Right lobe of liver (tissue), 6 donors: ENCODE measurements at regions not wholly inside any gene's neighbourhood (a gene's known extent, or its start where the extent isn't known, plus 50 kb on each side); places are given as distances from the start of the nearest gene placed in this dataset.

ENCODE experiments used
- ATAC-seq, 4 donors: fragments of 200-7000 bp; cut with Tn5 transposase; one replicate each; pipeline ENCODE4 v1.9.1; 2020; ENCODE audit warnings: mild to moderate bottlenecking in 4 of 4, moderate library complexity in 4 of 4
- DNase-seq, 3 donors: peaks; one replicate each; pipeline ENCODE4 v3.0.0-alpha.2; 2020
- H3K27ac ChIP-seq, 3 donors: fragments of 200-600 bp; one replicate each; pipeline ENCODE4 v1.8.0; 2022
- H3K27me3 ChIP-seq, 2 donors: fragments of 200-600 bp; one replicate each; pipeline ENCODE4 v1.8.0; 2022
- H3K36me3 ChIP-seq, 4 donors: fragments of 200-600 bp; sonication (generic) in 1 of 4; one replicate each; pipeline versions ENCODE4 v1.5.1 to v1.8.0; 2017 to 2022; ENCODE audit warnings: control low read depth in 1 of 4
- H3K4me1 ChIP-seq, 4 donors: fragments of 200-600 bp; sonication (generic) in 1 of 4; one replicate each; pipeline versions ENCODE4 v1.5.1 to v1.8.0; 2017 to 2022; ENCODE audit warnings: control low read depth in 1 of 4
- H3K4me3 ChIP-seq, 3 donors: fragments of 200-600 bp; one replicate each; pipeline ENCODE4 v1.8.0; 2022
- H3K9me3 ChIP-seq, 4 donors: fragments of 200-600 bp; sonication (generic) in 1 of 4; one replicate each; pipeline versions ENCODE4 v1.5.1 to v1.8.0; 2017 to 2022; ENCODE audit warnings: control low read depth in 1 of 4
- CTCF ChIP-seq, 4 donors: fragments of 200-600 bp in 3 of 4; fragments of 450-650 bp in 1 of 4; IDR thresholded peaks; one replicate each; pipeline versions ENCODE4 v1.5.1 to v1.8.0; 2016 to 2022; ENCODE audit warnings: antibody characterized with exemption in 4 of 4, mild to moderate bottlenecking in 2 of 4
- POLR2A ChIP-seq: fragments of 450-650 bp; IDR thresholded peaks from one replicate; pipeline ENCODE4 v1.6.1; 2017; ENCODE audit warnings: antibody characterized with exemption, mild to moderate bottlenecking
- WGBS: methylation state at CpG from one replicate; pipeline ENCODE4 v1.1.6; 2018; ENCODE audit warnings: low coverage, low lambda C conversion rate; ENCODE audit not compliant: insufficient coverage; ENCODE audit errors: missing lambda C conversion rate; 5-methylcytosine and 5-hydroxymethylcytosine counted together
- intact Hi-C, 2 donors: fragments of 100-400 bp; cut with DNase I; formaldehyde crosslinking; loops; one replicate each; pipeline versions ENCODE4 v1.11.2 to v1.14.1; 2022
- donor health status: DM: no; HTN: yes; CAD: no.
- donor health status: DM: no; HTN: no; CAD: no.
- donor health status: DM: no; HTN: no; CAD: no.
- donor health status: DM: no; HTN: yes; CAD: no.
- donor health status: DM: no; HTN: yes; CAD: no.

GRCh38 chr7:142439739-142440138, 181.9 kb upstream of the PRSS58 start:
- no peak for DNase-seq
- Histone ChIP-seq H3K9me3 (no peaks in the 10 kb centered on the region), H3K4me3 (no peak overlapping the region), H3K27me3 (no peaks in the 10 kb centered on the region), H3K4me1 (no peaks in the 10 kb centered on the region), H3K36me3 (no peaks in the 10 kb centered on the region), H3K27ac (no peak overlapping the region)
- no peak for ATAC-seq
- TF ChIP-seq CTCF (IDR thresholded peaks at IDR 0.05) (no peak), POLR2A (no peak)
- intact Hi-C loops, result no loop called here
- whole genome bisulfite sequencing, result 56% methylated on average over 4 of the region's 4 CpGs

- WGBS, result 55% methylated on average over 7 of the region's 8 CpGs
- DNase-seq (no peak), ATAC-seq (no peak)
- Histone ChIP-seq H3K4me3 (no peak overlapping the region), H3K36me3 (no peaks in the 10 kb centered on the region), H3K9me3 (no peaks in the 10 kb centered on the region), H3K4me1 (no peaks in the 10 kb centered on the region), H3K27ac (no peak overlapping the region), H3K27me3 (no peaks in the 10 kb centered on the region)
- no peak for TF ChIP-seq POLR2A
- no peak for TF ChIP-seq CTCF (IDR thresholded peaks at IDR 0.05)
- intact Hi-C loops, result no loop called here
Measured at GRCh38 chr7:142438923-142439515, 181.2 kb upstream of the PRSS58 start.

GRCh38 chr7:142438235-142438922, 180.5 kb upstream of the PRSS58 start:
- intact Hi-C loops, result no loop called here
- TF ChIP-seq POLR2A, result no peak
- TF ChIP-seq CTCF (IDR thresholded peaks at IDR 0.05), result peak in 3 of 4 donors; percentile 33 to 49 (median 39)
- H3K4me1 ChIP-seq, result no peaks in the 10 kb centered on the region
- WGBS, result 71% methylated on average over 11 of the region's 12 CpGs
- H3K9me3 ChIP-seq, result no peaks in the 10 kb centered on the region
- no peak overlapping the region for H3K4me3 ChIP-seq
- ATAC-seq (peak; percentile 40 to 55 (median 44)), DNase-seq (no peak)
- no peak overlapping the region for H3K27ac ChIP-seq
- H3K36me3 ChIP-seq, result no peaks in the 10 kb centered on the region
- no peaks in the 10 kb centered on the region for H3K27me3 ChIP-seq

DNA sequence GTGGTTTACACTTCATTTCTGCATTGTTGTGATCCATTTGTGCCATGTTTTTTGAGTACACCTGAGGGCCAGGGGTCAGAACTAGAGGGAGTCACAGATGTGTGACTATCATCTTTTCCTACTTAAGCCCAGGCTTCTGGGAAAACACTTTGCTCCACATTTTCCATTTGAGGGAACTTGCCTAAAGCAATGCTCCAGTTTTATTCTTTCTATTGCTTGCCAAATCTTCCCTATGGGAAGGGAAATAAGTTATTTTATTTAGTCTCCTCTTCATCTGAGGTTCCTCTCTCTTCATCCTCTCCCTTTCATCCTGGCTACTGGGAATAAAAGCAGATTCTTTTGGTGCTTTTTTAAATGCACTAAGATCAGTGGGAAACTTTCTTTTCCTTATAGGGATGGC, 179.9 kb upstream of the PRSS58 start:
- no peaks in the 10 kb centered on the region for H3K36me3 ChIP-seq
- H3K4me3 ChIP-seq, result no peak overlapping the region
- H3K4me1 ChIP-seq, result no peaks in the 10 kb centered on the region
- no peaks in the 10 kb centered on the region for H3K27me3 ChIP-seq
- TF ChIP-seq CTCF (IDR thresholded peaks at IDR 0.05), result no peak
- TF ChIP-seq POLR2A, result no peak
- H3K9me3 ChIP-seq, result no peaks in the 10 kb centered on the region
- H3K27ac ChIP-seq, result no peak overlapping the region
- ATAC-seq (no peak), DNase-seq (no peak)
- intact Hi-C loops, result no loop called here
